Midbrain (tissue), 1 donor: ENCODE measurements at regions not wholly inside any gene's neighbourhood (a gene's known extent, or its start where the extent isn't known, plus 50 kb on each side); places are given as distances from the start of the nearest gene placed in this dataset.
"Not testable (repeated sequence)": the region's sequence is repeated elsewhere in the genome, so short reads cannot be mapped to it uniquely, and the experiment has no call there.

Experiments used
- DNase-seq: peaks from one replicate; lab custom pipeline; 2025; lab: John Stamatoyannopoulos, UW

- no peak for DNase-seq
Measured at GRCh38 chr9:81344366-81344765, 345.0 kb downstream of the TLE1 start.

DNA sequence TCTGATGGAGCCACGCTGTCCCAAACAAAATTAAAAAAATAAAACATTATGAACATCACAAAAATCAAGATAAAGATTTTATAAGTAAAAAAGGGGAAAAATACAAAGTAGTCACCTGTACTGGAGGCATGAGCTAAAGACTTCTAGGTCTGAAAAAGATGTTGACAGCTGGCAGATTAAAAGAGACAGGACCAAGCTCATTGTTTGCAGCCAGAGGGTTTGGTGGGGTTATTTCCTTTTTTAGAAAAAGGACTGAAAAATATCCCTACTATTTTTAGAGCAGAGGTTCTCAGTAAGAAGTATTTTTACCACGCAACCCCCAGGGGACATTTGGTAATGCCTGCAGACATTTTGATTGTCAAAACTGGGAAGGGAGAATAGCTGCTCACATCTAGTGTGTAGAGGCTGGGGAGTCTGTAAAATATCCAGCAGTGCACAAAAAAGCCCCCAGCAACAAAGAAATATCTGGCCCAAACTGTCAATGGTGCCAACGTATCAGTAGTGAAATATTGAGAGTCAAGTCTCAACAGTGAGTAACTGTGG, 353.4 kb downstream of the TLE1 start:
- DNase-seq, result no peak

- no peak for DNase-seq
Measured at GRCh38 chr9:81321551-81321950, 367.8 kb downstream of the TLE1 start.

- no peak for DNase-seq
Measured at GRCh38 chr9:81320909-81321482, 368.4 kb downstream of the TLE1 start.

GRCh38 chr9:81318571-81318970, 370.8 kb downstream of the TLE1 start:
- DNase-seq, result no peak

DNA sequence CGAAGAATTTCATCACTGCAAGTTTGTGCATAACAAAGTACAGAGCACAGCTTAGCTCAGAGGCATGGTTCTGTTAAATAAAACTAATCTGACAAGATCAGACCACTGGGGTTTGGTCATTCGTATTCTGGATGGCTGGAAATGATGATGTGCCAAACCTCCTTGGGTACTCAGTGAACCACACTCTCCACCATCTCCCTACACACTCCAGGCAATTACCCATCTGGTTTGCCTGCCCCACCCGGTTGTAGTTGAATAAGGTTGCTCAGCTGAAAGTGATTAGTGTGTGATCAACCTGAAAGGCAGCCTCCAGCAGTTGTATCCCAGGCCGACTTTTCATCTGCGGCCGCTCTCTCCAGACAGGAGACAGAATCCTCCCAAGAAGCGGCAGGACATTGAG, 371.4 kb downstream of the TLE1 start:
- no peak for DNase-seq

GRCh38 chr9:81317223-81317622, 372.1 kb downstream of the TLE1 start:
- DNase-seq, result no peak

- DNase-seq, result no peak
Measured at GRCh38 chr9:81314490-81314889, 374.9 kb downstream of the TLE1 start.

- DNase-seq, result no peak
Measured at GRCh38 chr9:81313877-81314276, 375.5 kb downstream of the TLE1 start.

DNA sequence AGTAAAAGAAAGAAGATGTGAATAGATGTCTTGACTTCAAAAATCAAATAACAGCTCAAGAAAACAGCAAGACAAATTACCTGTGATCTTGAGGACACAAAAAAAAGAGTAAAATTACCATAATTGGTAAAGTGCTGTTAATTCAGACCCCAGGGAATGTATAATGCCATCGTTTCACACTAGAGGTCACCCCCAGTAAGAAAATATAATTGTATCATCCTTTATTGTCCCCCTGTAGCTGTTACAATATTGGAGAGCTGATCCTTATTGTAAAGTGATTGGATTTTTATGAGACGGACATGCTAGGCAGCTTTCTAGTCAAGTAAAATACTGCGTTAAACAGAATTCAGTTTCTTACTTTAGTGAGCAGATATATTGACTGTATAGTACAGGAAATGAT, 377.0 kb downstream of the TLE1 start:
- DNase-seq, result no peak

DNA sequence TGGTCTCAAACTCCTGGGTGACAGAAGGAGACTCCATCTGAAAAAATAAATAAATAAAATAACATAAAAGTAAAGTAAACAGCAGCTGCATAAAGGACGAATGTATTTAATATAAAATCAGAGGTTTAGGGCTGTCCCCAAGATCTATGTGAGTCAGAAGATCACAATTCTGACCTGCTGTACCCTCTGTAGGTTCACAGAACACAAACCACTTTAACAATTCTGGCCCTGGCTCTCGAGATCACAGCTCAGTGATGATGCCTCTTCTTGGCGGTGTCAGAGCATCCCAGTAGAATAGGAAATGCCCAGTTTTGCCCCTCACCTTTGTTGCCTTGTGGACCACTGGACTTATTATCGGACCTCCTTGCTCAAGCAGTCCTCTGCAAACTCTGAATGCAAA, 380.9 kb downstream of the TLE1 start:
- no peak for DNase-seq

DNA sequence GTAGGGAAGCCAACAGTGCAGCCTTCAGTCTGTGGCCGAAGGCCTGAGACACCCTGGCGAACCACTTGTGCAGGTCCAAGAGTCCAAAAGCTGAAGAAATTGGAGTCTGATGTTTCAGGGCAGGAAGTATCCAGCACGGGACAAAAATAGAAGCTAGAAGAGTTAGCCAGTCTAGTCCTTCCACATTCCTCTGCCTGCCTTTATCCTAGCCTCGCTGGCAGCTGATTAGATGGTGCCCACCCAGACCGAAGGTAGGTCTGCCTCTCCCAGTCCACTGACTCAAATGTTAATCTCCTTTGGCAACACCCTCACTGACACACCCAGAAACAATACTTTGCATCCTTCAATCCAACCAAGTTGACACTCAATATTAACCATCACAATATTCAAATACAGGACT, 381.6 kb downstream of the TLE1 start:
- DNase-seq, result not testable (repeated sequence)

DNA sequence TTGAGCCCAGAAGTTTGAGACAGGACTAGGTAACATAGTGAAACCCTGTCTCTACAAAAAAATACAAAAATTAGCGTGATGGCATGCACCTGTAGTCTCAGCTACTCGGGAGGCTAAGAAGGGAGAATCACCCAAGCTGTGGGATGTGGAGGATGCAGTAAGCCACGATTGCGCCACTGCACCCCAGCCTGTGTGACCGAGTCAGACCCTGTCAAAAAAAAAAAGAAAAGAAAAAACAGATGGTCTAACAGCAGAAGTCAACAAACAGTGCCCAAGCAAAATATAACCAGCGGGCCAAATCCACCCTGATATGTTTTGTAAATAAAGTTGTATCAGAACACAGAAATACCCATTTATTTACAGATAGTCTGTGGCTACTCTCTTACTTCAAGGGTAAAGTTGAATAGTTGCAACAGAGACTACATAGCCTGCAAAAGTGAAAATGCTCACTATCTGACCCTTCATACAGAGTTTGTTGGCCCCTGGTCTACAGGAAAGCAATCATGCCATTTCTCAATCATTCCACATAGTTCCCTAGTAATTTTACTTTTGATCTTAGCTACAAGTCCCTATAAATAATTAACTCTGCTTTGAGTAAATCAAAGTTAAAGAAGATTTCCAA, 383.7 kb downstream of the TLE1 start:
- no peak for DNase-seq

GRCh38 chr9:81303658-81304057, 385.7 kb downstream of the TLE1 start:
- DNase-seq, result no peak

DNA sequence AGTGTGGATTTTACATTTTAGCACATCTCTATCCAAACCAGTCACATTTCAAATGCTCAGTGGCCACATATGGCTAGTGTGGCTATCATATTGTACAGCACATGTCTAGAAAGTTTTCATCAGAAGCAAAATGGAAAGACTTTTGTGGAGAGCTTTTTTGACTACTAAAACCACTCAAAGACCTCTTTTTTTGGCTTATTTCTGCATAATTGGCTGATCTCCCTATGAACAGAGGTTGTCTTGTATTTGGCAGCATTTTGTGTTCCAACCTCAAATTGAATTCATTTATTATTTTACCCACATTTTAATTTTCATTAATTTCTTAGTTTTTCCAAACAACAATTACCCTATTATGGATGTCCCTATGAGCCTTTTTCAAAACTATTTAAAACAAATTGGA, 395.7 kb downstream of the TLE1 start:
- no peak for DNase-seq

DNA sequence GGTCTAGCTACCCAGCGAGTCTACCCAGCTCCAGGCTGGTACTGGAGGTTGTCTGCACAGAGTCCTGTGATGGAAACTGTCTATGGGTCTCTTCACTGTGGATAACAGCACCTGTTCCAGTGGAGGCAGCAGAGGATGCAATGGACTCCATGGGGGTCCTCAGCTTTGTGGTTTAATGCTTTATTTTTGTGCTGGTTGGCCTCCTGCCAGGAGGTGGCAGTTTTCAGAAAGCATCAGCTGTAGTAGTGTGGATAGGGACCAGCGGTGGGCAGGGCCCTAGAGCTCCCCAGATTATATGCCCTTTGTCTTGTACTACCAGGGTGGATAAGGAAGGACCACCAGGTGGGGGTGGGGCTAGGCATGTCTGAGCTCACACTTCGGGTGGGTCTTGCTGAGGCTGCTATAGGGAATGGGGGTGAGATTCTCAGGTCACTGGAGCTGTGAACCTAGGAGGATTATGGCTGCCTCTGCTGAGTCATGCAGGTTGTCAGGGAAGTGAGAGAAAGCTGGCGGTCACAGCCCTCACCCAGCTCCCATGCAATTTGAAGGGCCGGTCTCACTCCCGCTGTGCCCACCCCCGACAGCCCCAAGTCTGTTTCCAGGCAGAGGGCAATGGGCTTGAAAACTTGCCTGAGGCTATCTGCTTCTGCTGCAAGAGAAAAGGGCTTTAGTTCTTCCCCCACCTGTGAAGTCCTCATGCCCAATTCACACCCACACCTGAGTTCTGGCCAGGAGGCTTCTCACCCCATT, 397.1 kb downstream of the TLE1 start:
- DNase-seq, result no peak

DNA sequence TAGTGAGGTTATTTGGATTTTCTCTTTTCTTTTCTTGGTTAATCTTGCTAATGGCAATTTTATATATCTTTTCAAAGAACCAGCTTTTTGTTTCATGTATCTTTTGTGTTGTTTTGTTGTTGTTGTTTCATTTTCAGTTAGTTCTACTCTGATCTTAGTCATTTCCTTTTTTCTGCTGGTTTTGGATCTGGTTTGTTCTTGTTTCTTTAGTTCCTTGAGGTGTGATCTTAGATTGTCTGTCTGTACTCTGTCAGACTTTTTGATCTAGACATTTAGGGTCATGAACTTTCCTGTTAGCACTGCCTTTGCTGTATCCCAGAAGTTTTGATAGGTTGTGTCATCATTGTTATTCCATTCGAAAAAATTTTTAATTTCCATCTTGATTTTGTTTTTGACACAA, 399.7 kb downstream of the TLE1 start:
- DNase-seq, result no peak

DNA sequence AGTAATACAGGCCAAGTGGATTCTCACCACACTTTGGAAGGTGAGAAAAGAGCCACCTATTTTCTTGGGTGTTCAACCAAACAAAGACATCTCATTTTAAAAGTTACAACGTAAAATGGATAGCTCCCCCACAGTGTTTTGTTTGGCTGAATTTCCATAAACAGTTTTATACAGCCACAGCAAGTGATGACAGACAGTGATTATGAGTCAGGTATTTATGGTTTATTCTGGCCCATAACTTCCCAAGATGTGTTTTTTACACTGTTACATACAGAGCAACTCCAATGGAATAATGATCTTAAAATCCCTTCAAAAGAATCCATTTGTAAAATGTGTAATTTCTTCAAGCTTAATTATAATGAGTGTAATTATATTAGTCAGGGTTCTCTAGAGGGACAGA, 421.3 kb downstream of the TLE1 start:
- DNase-seq, result no peak

- no peak for DNase-seq
Measured at GRCh38 chr9:81266674-81267073, 422.7 kb downstream of the TLE1 start.

DNA sequence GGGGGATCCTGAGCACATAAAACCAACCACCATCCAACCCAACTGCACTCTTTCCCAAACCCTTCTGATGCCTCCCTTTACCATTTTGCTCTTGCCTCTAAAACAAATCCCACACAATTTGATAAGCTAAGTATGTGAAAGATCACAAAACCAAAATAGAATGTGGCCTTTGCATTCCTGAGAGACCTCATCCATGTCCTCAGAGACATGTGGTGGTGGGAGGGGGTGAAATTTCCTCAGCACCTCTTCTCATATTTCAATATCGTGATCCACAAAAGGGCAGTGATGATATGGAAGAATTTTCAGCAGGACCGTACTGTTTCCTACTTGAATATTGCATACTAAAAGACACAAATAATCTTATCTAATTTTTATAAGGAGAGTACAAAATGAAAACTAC, 423.3 kb downstream of the TLE1 start:
- DNase-seq, result no peak

- no peak for DNase-seq
Measured at GRCh38 chr9:81264516-81264915, 424.8 kb downstream of the TLE1 start.

DNA sequence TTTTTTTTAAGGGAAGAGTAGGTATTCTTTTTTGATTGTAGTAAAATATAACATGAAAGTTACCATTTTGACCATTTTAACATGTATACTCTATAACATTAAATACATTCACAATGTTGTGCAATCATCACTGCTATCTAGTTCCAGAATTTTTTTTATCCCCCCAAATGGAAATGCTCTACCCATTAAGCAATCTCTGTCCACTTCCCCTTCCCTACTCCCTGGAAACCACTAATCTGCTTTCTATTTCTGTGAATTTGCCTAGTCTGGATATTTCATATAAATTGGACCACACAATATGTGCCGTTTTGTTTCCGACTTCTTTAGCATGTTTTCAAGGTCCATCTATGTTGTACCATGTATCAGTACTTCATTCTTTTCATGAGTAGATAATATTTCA, 429.5 kb downstream of the TLE1 start:
- DNase-seq, result no peak

DNA sequence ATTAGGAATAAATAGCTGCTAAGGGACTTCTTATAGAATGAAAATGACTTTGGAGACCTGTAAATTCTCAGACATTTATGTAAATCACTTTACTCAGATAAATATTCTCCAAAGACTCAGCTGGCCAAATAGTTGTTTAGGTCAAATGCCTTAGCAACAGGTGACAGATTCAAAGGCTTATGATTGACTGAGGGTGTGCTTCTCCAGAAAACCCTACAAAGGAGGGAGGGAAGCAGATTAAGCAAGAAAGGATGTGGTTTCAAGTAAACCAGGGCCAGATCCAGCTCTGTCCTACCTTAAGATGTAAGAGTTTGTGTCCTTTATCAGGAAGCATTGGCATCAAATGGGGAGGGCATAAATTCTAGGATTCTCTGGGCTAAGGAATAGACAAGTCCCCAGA, 433.0 kb downstream of the TLE1 start:
- DNase-seq, result no peak
